ENCODE measurements at regions not wholly inside any gene's neighbourhood (a gene's known extent, or its start where the extent isn't known, plus 50 kb on each side); places are given as distances from the start of the nearest gene placed in this dataset.

DNA sequence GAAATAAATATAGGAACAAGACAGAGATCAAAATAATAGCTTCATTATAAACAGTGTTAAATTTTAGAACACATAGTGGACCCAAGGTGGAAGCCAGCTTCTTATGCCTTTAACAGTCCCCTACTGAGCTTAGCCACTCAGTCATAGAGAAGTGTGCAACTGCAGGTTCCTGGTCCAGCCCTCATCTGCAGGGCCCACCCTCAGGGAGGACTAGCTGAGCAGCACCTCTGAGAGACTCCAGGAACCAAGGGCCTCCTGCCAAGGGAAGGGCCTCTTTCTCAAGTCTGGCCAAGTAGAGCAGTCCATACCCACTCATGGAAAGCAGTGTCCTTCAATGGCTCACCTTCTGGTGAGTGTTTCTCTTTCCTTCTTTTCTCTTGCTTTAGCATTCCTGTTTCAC lies 173.7 kb upstream of the PRPS1L1 start:
- DNase-seq (ENCODE audit: low read depth): no peak
- TF ChIP-seq, protein P1, sequence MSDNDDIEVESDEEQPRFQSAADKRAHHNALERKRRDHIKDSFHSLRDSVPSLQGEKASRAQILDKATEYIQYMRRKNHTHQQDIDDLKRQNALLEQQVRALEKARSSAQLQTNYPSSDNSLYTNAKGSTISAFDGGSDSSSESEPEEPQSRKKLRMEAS (IDR thresholded peaks at IDR 0.05; ENCODE audit: low read depth, low read length): no peak
- TF ChIP-seq POLR2A (IDR thresholded peaks at IDR 0.05; ENCODE audit: extremely low read depth, insufficient read length): no peak
- H3K4me3 ChIP-seq (ENCODE audit: low read depth, low read length): no peak overlapping the region

DNA sequence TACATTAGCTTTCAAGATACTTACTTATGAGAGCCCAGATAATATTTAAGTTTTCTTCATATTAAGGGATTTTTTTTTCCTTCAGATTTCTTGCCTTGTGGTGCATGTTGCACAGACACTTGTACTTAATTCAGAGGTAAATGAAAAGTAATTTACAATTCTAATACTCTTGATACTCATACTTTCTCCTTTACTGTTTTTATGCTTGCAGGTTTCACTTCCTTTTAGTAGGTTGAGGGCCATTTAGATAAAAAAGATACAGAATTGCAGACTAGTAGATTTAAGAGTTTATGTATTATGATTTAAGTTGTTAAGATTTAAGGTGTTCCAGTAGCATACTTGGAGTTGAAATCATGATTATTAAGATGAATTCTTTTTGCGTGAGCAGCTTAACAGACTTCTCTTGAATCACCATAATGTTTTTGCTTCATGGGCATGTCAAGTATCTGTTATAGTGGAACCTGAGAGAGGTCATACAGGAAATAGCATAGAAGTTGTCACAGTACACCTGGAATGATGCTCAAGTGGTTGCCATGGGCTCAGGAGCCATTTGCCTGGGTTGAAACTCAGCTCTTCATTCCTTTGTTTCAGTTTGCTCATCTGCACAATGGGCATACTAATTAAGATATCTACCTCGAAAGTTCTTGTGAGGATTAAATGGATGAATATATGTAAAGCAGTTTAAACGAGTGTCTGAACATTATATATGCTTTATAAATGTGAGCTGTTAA lies 174.8 kb upstream of the PRPS1L1 start:
- no peak overlapping the region for H3K4me3 ChIP-seq (ENCODE audit: low read depth, low read length)
- TF ChIP-seq, protein P1 (IDR thresholded peaks at IDR 0.05; ENCODE audit: low read depth, low read length): no peak
- no peak for TF ChIP-seq POLR2A (IDR thresholded peaks at IDR 0.05; ENCODE audit: extremely low read depth, insufficient read length)
- TF ChIP-seq, protein P2, sequence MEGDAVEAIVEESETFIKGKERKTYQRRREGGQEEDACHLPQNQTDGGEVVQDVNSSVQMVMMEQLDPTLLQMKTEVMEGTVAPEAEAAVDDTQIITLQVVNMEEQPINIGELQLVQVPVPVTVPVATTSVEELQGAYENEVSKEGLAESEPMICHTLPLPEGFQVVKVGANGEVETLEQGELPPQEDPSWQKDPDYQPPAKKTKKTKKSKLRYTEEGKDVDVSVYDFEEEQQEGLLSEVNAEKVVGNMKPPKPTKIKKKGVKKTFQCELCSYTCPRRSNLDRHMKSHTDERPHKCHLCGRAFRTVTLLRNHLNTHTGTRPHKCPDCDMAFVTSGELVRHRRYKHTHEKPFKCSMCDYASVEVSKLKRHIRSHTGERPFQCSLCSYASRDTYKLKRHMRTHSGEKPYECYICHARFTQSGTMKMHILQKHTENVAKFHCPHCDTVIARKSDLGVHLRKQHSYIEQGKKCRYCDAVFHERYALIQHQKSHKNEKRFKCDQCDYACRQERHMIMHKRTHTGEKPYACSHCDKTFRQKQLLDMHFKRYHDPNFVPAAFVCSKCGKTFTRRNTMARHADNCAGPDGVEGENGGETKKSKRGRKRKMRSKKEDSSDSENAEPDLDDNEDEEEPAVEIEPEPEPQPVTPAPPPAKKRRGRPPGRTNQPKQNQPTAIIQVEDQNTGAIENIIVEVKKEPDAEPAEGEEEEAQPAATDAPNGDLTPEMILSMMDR (IDR thresholded peaks at IDR 0.05; ENCODE audit: low read depth, low read length): no peak
- TF ChIP-seq MYC (IDR thresholded peaks at IDR 0.05; ENCODE audit: low read depth, low read length): no peak
- DNase-seq (ENCODE audit: low read depth): no peak

DNA sequence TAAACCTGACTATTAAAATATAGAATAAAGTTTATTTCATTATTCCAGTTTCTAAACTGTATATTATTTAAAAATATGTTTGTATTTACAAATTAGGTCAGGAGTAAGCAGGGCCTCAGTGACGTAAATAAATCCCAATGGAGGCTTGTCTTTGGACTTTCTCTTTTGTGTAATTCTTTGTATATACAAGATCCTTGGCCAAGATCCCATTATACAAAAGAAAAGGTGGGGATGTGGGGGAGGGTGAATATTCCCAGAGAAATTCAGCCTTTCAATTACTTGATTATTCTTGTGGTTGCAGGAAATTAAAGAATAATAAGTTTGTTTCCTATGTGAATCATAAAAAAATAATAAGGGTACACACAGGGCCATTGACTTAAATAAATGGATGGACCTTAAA lies 178.7 kb upstream of the PRPS1L1 start:
- TF ChIP-seq MYC (IDR thresholded peaks at IDR 0.05; ENCODE audit: low read depth, low read length) (no peak), POLR2A (IDR thresholded peaks at IDR 0.05; ENCODE audit: extremely low read depth, insufficient read length) (no peak)
- TF ChIP-seq, protein P1 (IDR thresholded peaks at IDR 0.05; ENCODE audit: low read depth, low read length): no peak
- TF ChIP-seq, protein P2 (IDR thresholded peaks at IDR 0.05; ENCODE audit: low read depth, low read length): no peak
- no peak overlapping the region for H3K4me3 ChIP-seq (ENCODE audit: low read depth, low read length)
- DNase-seq (ENCODE audit: low read depth): no peak

DNA sequence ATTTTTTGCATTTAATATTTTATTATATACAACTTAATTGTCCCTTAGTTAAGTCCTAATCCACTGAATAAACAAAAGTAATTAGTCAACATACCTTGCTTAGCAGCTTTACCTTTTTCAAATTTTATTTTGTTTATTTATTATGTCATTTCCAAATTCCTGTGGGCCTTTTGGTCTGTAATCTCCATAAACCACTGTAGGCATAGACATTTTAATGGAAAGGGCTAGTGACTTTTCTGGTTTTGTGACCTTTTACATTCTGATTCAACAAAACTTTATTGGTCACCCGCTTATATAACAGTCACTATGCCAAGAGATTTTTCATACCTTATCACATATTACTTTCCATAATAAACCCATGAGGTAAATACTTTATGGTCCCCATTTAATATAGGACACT lies 181.3 kb upstream of the PRPS1L1 start:
- TF ChIP-seq, protein P2 (IDR thresholded peaks at IDR 0.05; ENCODE audit: low read depth, low read length): no peak
- TF ChIP-seq, protein P1 (IDR thresholded peaks at IDR 0.05; ENCODE audit: low read depth, low read length): no peak
- TF ChIP-seq MYC (IDR thresholded peaks at IDR 0.05; ENCODE audit: low read depth, low read length): no peak
- no peak for TF ChIP-seq POLR2A (IDR thresholded peaks at IDR 0.05; ENCODE audit: extremely low read depth, insufficient read length)
- DNase-seq (ENCODE audit: low read depth): no peak
- no peak overlapping the region for H3K4me3 ChIP-seq (ENCODE audit: low read depth, low read length)

DNA sequence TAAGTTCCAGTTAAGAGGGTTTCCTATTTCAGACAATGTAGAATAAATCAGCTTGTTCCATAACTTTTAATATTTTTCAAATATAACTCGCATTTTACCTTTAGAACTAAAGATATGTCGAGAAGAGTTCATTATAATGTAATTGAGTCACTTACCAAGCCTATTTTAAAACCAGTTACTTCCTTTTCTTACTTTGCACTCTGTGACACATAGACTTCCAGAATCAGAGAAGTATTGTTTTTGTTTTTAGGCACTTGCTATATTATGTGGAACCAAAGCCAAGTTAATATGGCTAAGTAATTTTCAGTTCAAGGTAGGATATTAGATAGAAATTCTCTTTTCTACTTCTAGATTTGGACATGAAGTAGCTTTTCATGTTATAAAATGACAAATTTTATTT lies 182.7 kb upstream of the PRPS1L1 start:
- DNase-seq (ENCODE audit: low read depth): no peak
- H3K4me3 ChIP-seq (ENCODE audit: low read depth, low read length): no peak overlapping the region
- TF ChIP-seq POLR2A (IDR thresholded peaks at IDR 0.05; ENCODE audit: extremely low read depth, insufficient read length) (no peak), MYC (IDR thresholded peaks at IDR 0.05; ENCODE audit: low read depth, low read length) (no peak)
- TF ChIP-seq, protein P1 (IDR thresholded peaks at IDR 0.05; ENCODE audit: low read depth, low read length): no peak
- TF ChIP-seq, protein P2 (IDR thresholded peaks at IDR 0.05; ENCODE audit: low read depth, low read length): no peak

DNA sequence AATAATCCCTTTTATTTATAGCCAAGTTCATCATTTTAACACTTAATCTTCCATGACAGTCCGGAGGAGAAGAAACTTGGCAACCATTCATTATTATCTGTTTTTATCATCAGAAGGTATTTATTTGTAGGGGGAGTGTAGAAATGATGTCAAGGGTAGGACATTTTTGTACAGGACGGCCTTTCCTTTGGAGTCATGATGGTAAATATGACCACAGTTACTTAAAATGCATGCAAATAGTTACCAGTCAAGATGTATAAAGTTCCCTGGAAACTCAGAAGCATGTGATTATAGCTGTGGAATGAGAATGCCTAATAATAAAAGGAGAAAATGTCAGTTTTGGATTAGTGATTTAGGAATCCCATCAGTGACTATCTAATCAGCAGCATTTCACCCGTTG lies 183.1 kb upstream of the PRPS1L1 start:
- TF ChIP-seq, protein P2 (IDR thresholded peaks at IDR 0.05; ENCODE audit: low read depth, low read length): no peak
- no peak for TF ChIP-seq POLR2A (IDR thresholded peaks at IDR 0.05; ENCODE audit: extremely low read depth, insufficient read length)
- no peak for TF ChIP-seq MYC (IDR thresholded peaks at IDR 0.05; ENCODE audit: low read depth, low read length)
- TF ChIP-seq, protein P1 (IDR thresholded peaks at IDR 0.05; ENCODE audit: low read depth, low read length): no peak
- H3K4me3 ChIP-seq (ENCODE audit: low read depth, low read length): no peak overlapping the region
- no peak for DNase-seq (ENCODE audit: low read depth)

All from NB4 (cell line).